ENCODE measurements at regions not wholly inside any gene's neighbourhood (a gene's known extent, or its start where the extent isn't known, plus 50 kb on each side); places are given as distances from the start of the nearest gene placed in this dataset.
A peak's percentile ranks its signal among the peaks of the same experiment; 100 is the strongest.

- no peak overlapping the region for H3K4me3 ChIP-seq (ENCODE audit: extremely low read depth in 1 of 4, insufficient read depth in 2 of 4, low read depth in 3 of 4, low read length in 4 of 4)
- no peak overlapping the region for H4K5ac ChIP-seq (ENCODE audit: insufficient read length, low read depth, low read length)
- no peaks in the 10 kb centered on the region for H3K79me2 ChIP-seq (ENCODE audit: control insufficient read depth in 1 of 2, insufficient read depth in 2 of 2, low read length in 2 of 2)
- 97% methylated on average over 5 of the region's 5 CpGs; no CpG with 5 or more reads in 1 of the 2 experiments for WGBS, 2 experiments (ENCODE audit: extremely low coverage in 1 of 2, insufficient coverage in 1 of 2, insufficient read length in 1 of 2, insufficient replicate concordance in 2 of 2, low coverage in 1 of 2, low lambda C conversion rate in 2 of 2, missing lambda C conversion rate in 1 of 2)
- CTCF ChIA-PET (ENCODE audit: partially characterized antibody), result interaction anchor here (1.6 kb wide), 1 partner anchor 18 kb away, joined by 6 read pairs; no protein-coding TSS in a partner anchor
- no peaks in the 10 kb centered on the region for H3K27me3 ChIP-seq (replicated peaks in 1 of 4; ENCODE audit: control insufficient read depth in 3 of 4, extremely low read depth in 1 of 4, insufficient read depth in 3 of 4, low read length in 3 of 4)
- no peak overlapping the region for H3K14ac ChIP-seq (ENCODE audit: insufficient read length)
- FAIRE-seq (no peak), DNase-seq (ENCODE audit: low read depth in 1 of 2, low spot score in 2 of 2) (no peak)
- H2BK15ac ChIP-seq (ENCODE audit: low read length), result no peak overlapping the region
- no peaks in the 10 kb centered on the region for H3K36me3 ChIP-seq (ENCODE audit: control insufficient read depth in 2 of 4, insufficient read depth in 4 of 4, low read length in 3 of 4)
- no peak overlapping the region for H3K4ac ChIP-seq (replicated peaks; ENCODE audit: insufficient read length, low read depth, low read length)
- no peak overlapping the region for H2BK120ac ChIP-seq (replicated peaks; ENCODE audit: low read depth, low read length)
- POLR2A ChIA-PET (ENCODE audit: partially characterized antibody), result no interaction called here
- H3K18ac ChIP-seq (ENCODE audit: extremely low read depth, low read length), result no peak overlapping the region
- H3K4me2 ChIP-seq (ENCODE audit: insufficient read depth in 1 of 2, low read depth in 2 of 2, low read length in 2 of 2), result no peak overlapping the region
- H3K9me3 ChIP-seq (ENCODE audit: insufficient read depth in 2 of 2, low read depth in 1 of 2, low read length in 1 of 2), result no peaks in the 10 kb centered on the region; a peak in 1 of 4 replicates
- no peak overlapping the region for H3K56ac ChIP-seq (replicated peaks; ENCODE audit: insufficient read length, low read depth, low read length)
- no peaks in the 10 kb centered on the region for H3K79me1 ChIP-seq (ENCODE audit: low read depth, low read length)
- H4K91ac ChIP-seq (replicated peaks; ENCODE audit: insufficient read length, low read length), result no peak overlapping the region
- no peaks in the 10 kb centered on the region for H3K23me2 ChIP-seq (ENCODE audit: low read depth, low read length)
- H3K23ac ChIP-seq (ENCODE audit: insufficient read length), result no peak overlapping the region
- no peak overlapping the region for H3K9ac ChIP-seq (replicated peaks in 1 of 4; ENCODE audit: extremely low read depth in 1 of 4, low read depth in 3 of 4, low read length in 3 of 4)
- no peaks in the 10 kb centered on the region for H3K4me1 ChIP-seq (replicated peaks in 1 of 4; ENCODE audit: control insufficient read depth in 3 of 4, insufficient read depth in 4 of 4, low read length in 3 of 4)
- no peaks in the 10 kb centered on the region for H4K20me1 ChIP-seq (replicated peaks in 1 of 2; ENCODE audit: control insufficient read depth in 1 of 2, insufficient read depth in 2 of 2, low read length in 2 of 2)
- no peak overlapping the region for H2BK12ac ChIP-seq (ENCODE audit: low read depth, low read length)
- no peak overlapping the region for H2BK20ac ChIP-seq (ENCODE audit: low read length)
- no peak overlapping the region for H2BK5ac ChIP-seq (ENCODE audit: low read depth, low read length)
- H2AFZ ChIP-seq (ENCODE audit: low read length), result 0 out of 2 replicates have a peak overlapping the region, but pooled peaks have one; percentile 61
- no peak overlapping the region for H4K8ac ChIP-seq (ENCODE audit: extremely low read depth, insufficient read depth, low read length)
- H3K27ac ChIP-seq (ENCODE audit: low read depth, low read length), result no peak overlapping the region
- H2AK5ac ChIP-seq (ENCODE audit: low read depth, low read length), result no peak overlapping the region
- TF ChIP-seq USF2 (IDR thresholded peaks at IDR 0.05; ENCODE audit: low read length) (no peak), E2F6 (IDR thresholded peaks at IDR 0.05) (no peak), KDM1A (IDR thresholded peaks at IDR 0.05; ENCODE audit: borderline replicate concordance, low read length) (no peak), EGR1 (IDR thresholded peaks at IDR 0.05; ENCODE audit: borderline replicate concordance, low read depth, low read length) (no peak), GTF2F1 (IDR thresholded peaks at IDR 0.05; ENCODE audit: borderline replicate concordance, low read depth, low read length) (no peak), FOSL1 (IDR thresholded peaks at IDR 0.05; ENCODE audit: insufficient read depth, low read depth, low read length) (no peak), RBBP5 (IDR thresholded peaks at IDR 0.05; ENCODE audit: borderline replicate concordance, low read depth, low read length) (no peak), RAD21 (IDR thresholded peaks at IDR 0.05 in 1 of 2, conservative IDR thresholded peaks at IDR 0.05 in 1 of 2; ENCODE audit: low read depth in 2 of 2, low read length in 2 of 2) (no peak), JUN (IDR thresholded peaks at IDR 0.05; ENCODE audit: low read depth, low read length) (no peak), SIN3A (conservative IDR thresholded peaks at IDR 0.05 in 1 of 2, IDR thresholded peaks at IDR 0.05 in 1 of 2; ENCODE audit: low read depth in 1 of 2, low read length in 2 of 2) (no peak), RFX5 (IDR thresholded peaks at IDR 0.05; ENCODE audit: borderline replicate concordance, low read depth, low read length) (no peak)
Observed at GRCh38 chr11:80862011-80862410, 1421.2 kb upstream of the TENM4 start.

Measured in H1 (cell line).